PC-3 (cell line): ENCODE measurements at regions not wholly inside any gene's neighbourhood (a gene's known extent, or its start where the extent isn't known, plus 50 kb on each side); places are given as distances from the start of the nearest gene placed in this dataset.

Experiments
- ATAC-seq: fragments of 200-7000 bp; cut with Tn5 transposase; 2 replicates; pipeline ENCODE4 v1.9.1; 2020; ENCODE audit warnings: mild to moderate bottlenecking, moderate library complexity
- BruUV-seq: library from RNA; stranded (reverse); fragments of 400-500 nt; replicated peaks from 2 replicates; lab custom pipeline; 2021; lab: Mats Ljungman, UMichigan
- CTCF ChIA-PET: fragments of 300-600 bp; sonication (Branson Sonifier 250); formaldehyde crosslinking; loops from one replicate; lab custom pipeline; 2022; ENCODE audit warnings: antibody characterized with exemption; lab: Charles Lee
- POLR2A ChIA-PET: fragments of 300-600 bp; sonication (Branson Sonifier 250); formaldehyde crosslinking; loops from one replicate; lab custom pipeline; 2022; ENCODE audit warnings: antibody characterized with exemption; ENCODE audit not compliant: unreplicated experiment; lab: Charles Lee
- DNase-seq: peaks from one replicate; pipeline ENCODE4 v3.0.0-alpha.2; 2015
- H2AFZ ChIP-seq: fragments of 300-600 bp; sonication (generic); 2 replicates; pipeline ENCODE4 v1.6.0; 2016; ENCODE audit warnings: antibody characterized with exemption, low read length
- H3F3A ChIP-seq: fragments of 300-600 bp; sonication (generic); one replicate; pipeline ENCODE4 v1.6.0; 2017; ENCODE audit warnings: antibody characterized with exemption, low read length, control low read depth, mild to moderate bottlenecking; ENCODE audit not compliant: unreplicated experiment
- H3K27ac ChIP-seq: fragments of 300-600 bp; sonication (generic); 2 replicates; pipeline ENCODE4 v1.5.1; 2016; ENCODE audit warnings: mild to moderate bottlenecking, low read length
- H3K27me3 ChIP-seq: fragments of 300-600 bp; sonication (generic); 2 replicates; pipeline ENCODE4 v1.6.1; 2016; ENCODE audit warnings: low read length, mixed read lengths
- H3K36me3 ChIP-seq: fragments of 300-600 bp; sonication (generic); 2 replicates; pipeline ENCODE4 v1.6.1; 2016; ENCODE audit warnings: low read depth, mixed run types, low read length, mixed read lengths
- H3K4me1 ChIP-seq: fragments of 300-600 bp; sonication (generic); 2 replicates; pipeline ENCODE4 v1.5.1; 2016; ENCODE audit warnings: low read length; ENCODE audit not compliant: insufficient read depth
- H3K4me2 ChIP-seq: fragments of 300-600 bp; sonication (generic); 2 replicates; pipeline ENCODE4 v1.6.0; 2016; ENCODE audit warnings: low read length
- H3K4me3 ChIP-seq: fragments of 300-600 bp; sonication (generic); 2 replicates; pipeline ENCODE4 v1.5.1; 2016; ENCODE audit warnings: mild to moderate bottlenecking, low read length, mixed read lengths
- H3K79me2 ChIP-seq: fragments of 300-600 bp; sonication (generic); 2 replicates; pipeline ENCODE4 v1.6.1; 2017; ENCODE audit warnings: low read length, mixed read lengths
- H3K9ac ChIP-seq: fragments of 300-600 bp; sonication (generic); 2 replicates; pipeline ENCODE4 v1.6.0; 2016; ENCODE audit warnings: mild to moderate bottlenecking, low read length
- H3K9me2 ChIP-seq: fragments of 300-600 bp; sonication (generic); replicated peaks from 2 replicates; pipeline ENCODE4 v1.6.1; 2016; ENCODE audit warnings: mixed run types, low read length, mixed read lengths
- H3K9me3 ChIP-seq: fragments of 300-600 bp; sonication (generic); 2 replicates; pipeline ENCODE4 v1.6.1; 2016; ENCODE audit warnings: low read length, mixed read lengths
- H4K20me1 ChIP-seq: fragments of 300-600 bp; sonication (generic); 2 replicates; pipeline ENCODE4 v1.6.1; 2016; ENCODE audit warnings: low read length, mixed read lengths
- CTCF ChIP-seq: fragments of 300-600 bp; sonication (generic); conservative IDR thresholded peaks from 2 replicates; pipeline ENCODE4 v1.5.1; 2017; ENCODE audit warnings: antibody characterized with exemption, low read depth, mild to moderate bottlenecking, low read length
- EZH2 ChIP-seq: fragments of 300-600 bp; sonication (generic); IDR thresholded peaks from one replicate; pipeline ENCODE4 v1.6.1; 2017; ENCODE audit warnings: antibody characterized with exemption, mild to moderate bottlenecking, low read length; ENCODE audit not compliant: unreplicated experiment
- EZH2phosphoT487 ChIP-seq: fragments of 300-600 bp; sonication (generic); IDR thresholded peaks from 2 replicates; pipeline ENCODE4 v1.6.1; 2018; ENCODE audit warnings: mild to moderate bottlenecking, antibody characterized with exemption, low read length, borderline replicate concordance
- intact Hi-C: fragments of 100-400 bp; cut with micrococcal nuclease; formaldehyde crosslinking; loops from 2 replicates; pipeline ENCODE4 v1.9.0; 2023

- ATAC-seq (no peak), DNase-seq (no peak)
- POLR2A ChIA-PET: no interaction called here
Observed at GRCh38 chrX:93598076-93598475, 75.3 kb downstream of the NAP1L3 start.

DNA sequence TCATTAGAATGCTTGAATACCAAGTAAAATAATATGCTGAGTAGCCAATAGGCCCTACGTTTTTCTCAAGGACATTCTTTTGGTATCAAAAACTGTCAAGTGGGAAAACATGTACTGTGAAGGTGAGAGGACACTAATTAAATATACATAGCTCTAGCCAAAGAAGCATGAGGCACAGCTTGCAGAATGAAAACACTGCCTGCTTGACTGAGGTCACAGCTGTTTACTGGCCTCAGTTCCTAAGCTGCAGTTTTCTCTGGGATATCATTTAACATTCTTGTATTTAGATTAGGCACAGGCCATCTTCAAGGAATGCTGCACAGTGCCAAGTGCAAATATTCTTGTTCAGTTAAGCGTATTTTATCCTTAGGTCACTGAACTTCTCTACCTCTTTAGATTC is 78.6 kb downstream of the NAP1L3 start:
- H3K27me3 ChIP-seq: no peaks in the 10 kb centered on the region
- BruUV-seq: no TSS peak
- H4K20me1 ChIP-seq: no peaks in the 10 kb centered on the region
- CTCF ChIA-PET: no interaction called here
- no peaks in the 10 kb centered on the region for H3K9me3 ChIP-seq
- POLR2A ChIA-PET: no interaction called here
- H3K9ac ChIP-seq: no peak overlapping the region
- H3K79me2 ChIP-seq: no peaks in the 10 kb centered on the region
- no peak overlapping the region for H3K4me2 ChIP-seq
- no peak overlapping the region for H3K27ac ChIP-seq
- H3K9me2 ChIP-seq: no peaks in the 10 kb centered on the region
- no peaks in the 10 kb centered on the region for H3K4me1 ChIP-seq
- TF ChIP-seq EZH2 (no peak), CTCF (no peak), EZH2phosphoT487 (no peak)
- no peaks in the 10 kb centered on the region for H3F3A ChIP-seq
- intact Hi-C loops: no loop called here
- no peak overlapping the region for H2AFZ ChIP-seq
- no peak for ATAC-seq
- no peak overlapping the region for H3K4me3 ChIP-seq
- no peak for DNase-seq
- no peaks in the 10 kb centered on the region for H3K36me3 ChIP-seq

More at GRCh38 chrX:93598076-93598475, 75.3 kb downstream of the NAP1L3 start:
- Histone ChIP-seq H3K9me3 (no peaks in the 10 kb centered on the region), H3K9ac (no peak overlapping the region), H3K4me3 (no peak overlapping the region), H3K9me2 (no peaks in the 10 kb centered on the region), H3K36me3 (no peaks in the 10 kb centered on the region), H3K27ac (no peak overlapping the region), H3K4me1 (no peaks in the 10 kb centered on the region), H3K27me3 (no peaks in the 10 kb centered on the region), H2AFZ (no peak overlapping the region), H3F3A (no peaks in the 10 kb centered on the region), H3K4me2 (no peak overlapping the region), H4K20me1 (no peaks in the 10 kb centered on the region), H3K79me2 (no peaks in the 10 kb centered on the region)
- intact Hi-C loops: no loop called here
- no TSS peak for BruUV-seq
- TF ChIP-seq EZH2phosphoT487 (no peak), CTCF (no peak), EZH2 (no peak)
- CTCF ChIA-PET: no interaction called here

DNA sequence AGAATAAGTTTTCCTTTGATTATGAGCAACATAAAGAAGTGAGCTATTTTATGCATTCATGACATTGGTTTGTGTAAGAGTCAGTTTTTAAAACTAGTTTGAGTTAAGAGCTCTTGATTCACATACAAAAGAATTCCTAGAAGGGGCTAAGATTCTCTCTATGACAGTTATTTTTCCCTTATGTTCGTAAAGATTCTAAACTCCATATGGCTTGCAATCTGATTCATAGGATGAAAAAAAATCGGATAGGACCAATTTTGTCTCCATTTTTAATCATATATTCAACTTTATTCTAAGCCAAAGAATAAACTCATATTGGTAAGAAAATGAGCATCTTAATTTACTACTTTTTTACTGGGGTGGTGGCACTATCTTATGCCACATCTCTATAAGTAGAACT is 79.4 kb downstream of the NAP1L3 start:
- Histone ChIP-seq H3K4me3 (no peak overlapping the region), H3K4me2 (no peak overlapping the region), H3K9me2 (no peaks in the 10 kb centered on the region), H2AFZ (no peak overlapping the region), H3K36me3 (no peaks in the 10 kb centered on the region), H3K27me3 (no peaks in the 10 kb centered on the region), H3F3A (no peaks in the 10 kb centered on the region), H3K27ac (no peak overlapping the region), H4K20me1 (no peaks in the 10 kb centered on the region), H3K9me3 (no peaks in the 10 kb centered on the region), H3K79me2 (no peaks in the 10 kb centered on the region), H3K4me1 (no peaks in the 10 kb centered on the region), H3K9ac (no peak overlapping the region)
- intact Hi-C loops: no loop called here
- ChIA-PET POLR2A (no interaction called here), CTCF (no interaction called here)
- DNase-seq (no peak), ATAC-seq (no peak)
- no TSS peak for BruUV-seq
- no peak for TF ChIP-seq EZH2phosphoT487
- no peak for TF ChIP-seq CTCF
- no peak for TF ChIP-seq EZH2
